Kidney epithelial cell (primary cell): ENCODE measurements at regions not wholly inside any gene's neighbourhood (a gene's known extent, or its start where the extent isn't known, plus 50 kb on each side); places are given as distances from the start of the nearest gene placed in this dataset.

Experiments
- DNase-seq: peaks from one replicate; pipeline ENCODE4 v3.0.0-alpha.2; 2010; ENCODE audit warnings: low read depth
- H3K27me3 ChIP-seq: 2 replicates; pipeline ENCODE4 v1.6.0; 2011; ENCODE audit warnings: low read length; ENCODE audit not compliant: control insufficient read depth, insufficient read depth
- H3K36me3 ChIP-seq: 2 replicates; pipeline ENCODE4 v1.5.1; 2011; ENCODE audit warnings: low read length; ENCODE audit not compliant: control insufficient read depth, insufficient read depth
- H3K4me3 ChIP-seq: 2 replicates; pipeline ENCODE4 v1.5.1; 2011; ENCODE audit warnings: low read depth, mild to moderate bottlenecking, control low read depth, low read length
- TF ChIP-seq, protein P1 (sequence below): IDR thresholded peaks from 2 replicates; pipeline ENCODE4 v1.5.1; 2011; ENCODE audit warnings: mild to moderate bottlenecking, moderate library complexity, low read length, control low read depth, inconsistent platforms; ENCODE audit not compliant: insufficient read depth, poor library complexity, severe bottlenecking

DNA sequence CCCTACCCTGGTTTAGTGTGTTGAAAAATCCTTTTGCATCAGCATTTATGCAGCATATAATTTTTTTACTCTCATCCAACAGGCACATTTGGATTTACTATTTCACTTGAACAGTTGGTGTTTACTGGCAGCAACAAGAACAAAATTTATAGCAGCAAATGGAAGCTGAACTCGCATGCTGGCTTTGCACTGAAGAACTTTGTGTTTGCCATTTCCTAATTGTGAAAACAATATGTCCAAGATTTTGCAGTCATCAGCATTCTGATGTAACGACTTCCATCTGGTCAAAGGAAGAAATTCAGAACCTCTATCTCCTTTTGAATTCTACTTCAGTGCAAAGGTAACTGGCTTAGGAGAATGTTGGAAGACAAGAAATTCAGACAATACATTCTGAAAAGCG is 131.0 kb downstream of the DLEU7 start:
- no peaks in the 10 kb centered on the region for H3K36me3 ChIP-seq
- TF ChIP-seq, protein P1, sequence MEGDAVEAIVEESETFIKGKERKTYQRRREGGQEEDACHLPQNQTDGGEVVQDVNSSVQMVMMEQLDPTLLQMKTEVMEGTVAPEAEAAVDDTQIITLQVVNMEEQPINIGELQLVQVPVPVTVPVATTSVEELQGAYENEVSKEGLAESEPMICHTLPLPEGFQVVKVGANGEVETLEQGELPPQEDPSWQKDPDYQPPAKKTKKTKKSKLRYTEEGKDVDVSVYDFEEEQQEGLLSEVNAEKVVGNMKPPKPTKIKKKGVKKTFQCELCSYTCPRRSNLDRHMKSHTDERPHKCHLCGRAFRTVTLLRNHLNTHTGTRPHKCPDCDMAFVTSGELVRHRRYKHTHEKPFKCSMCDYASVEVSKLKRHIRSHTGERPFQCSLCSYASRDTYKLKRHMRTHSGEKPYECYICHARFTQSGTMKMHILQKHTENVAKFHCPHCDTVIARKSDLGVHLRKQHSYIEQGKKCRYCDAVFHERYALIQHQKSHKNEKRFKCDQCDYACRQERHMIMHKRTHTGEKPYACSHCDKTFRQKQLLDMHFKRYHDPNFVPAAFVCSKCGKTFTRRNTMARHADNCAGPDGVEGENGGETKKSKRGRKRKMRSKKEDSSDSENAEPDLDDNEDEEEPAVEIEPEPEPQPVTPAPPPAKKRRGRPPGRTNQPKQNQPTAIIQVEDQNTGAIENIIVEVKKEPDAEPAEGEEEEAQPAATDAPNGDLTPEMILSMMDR, result no peak
- no peak overlapping the region for H3K4me3 ChIP-seq
- DNase-seq, result no peak
- H3K27me3 ChIP-seq, result no peaks in the 10 kb centered on the region

DNA sequence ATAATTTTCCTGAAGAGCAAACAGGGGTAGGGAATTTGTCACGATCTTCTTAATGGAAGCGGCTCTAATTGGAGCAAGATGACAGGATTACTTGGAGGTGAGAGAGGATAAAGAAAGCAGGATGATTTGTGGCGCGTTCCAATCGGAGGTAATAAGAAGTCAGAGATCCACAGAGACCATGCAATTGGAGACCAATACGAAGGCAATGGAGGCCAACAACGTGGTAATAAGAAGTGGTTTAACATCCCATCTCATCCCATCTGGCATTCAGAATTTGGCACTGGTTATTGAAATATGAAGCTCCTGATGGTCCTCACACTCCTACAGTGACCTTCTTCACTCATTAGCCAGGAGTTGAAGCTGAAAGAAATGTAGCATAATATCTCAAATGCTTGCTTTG is 130.6 kb downstream of the DLEU7 start:
- Histone ChIP-seq H3K27me3 (no peaks in the 10 kb centered on the region), H3K36me3 (no peaks in the 10 kb centered on the region), H3K4me3 (no peak overlapping the region)
- TF ChIP-seq, protein P1, result no peak
- DNase-seq, result no peak

DNA sequence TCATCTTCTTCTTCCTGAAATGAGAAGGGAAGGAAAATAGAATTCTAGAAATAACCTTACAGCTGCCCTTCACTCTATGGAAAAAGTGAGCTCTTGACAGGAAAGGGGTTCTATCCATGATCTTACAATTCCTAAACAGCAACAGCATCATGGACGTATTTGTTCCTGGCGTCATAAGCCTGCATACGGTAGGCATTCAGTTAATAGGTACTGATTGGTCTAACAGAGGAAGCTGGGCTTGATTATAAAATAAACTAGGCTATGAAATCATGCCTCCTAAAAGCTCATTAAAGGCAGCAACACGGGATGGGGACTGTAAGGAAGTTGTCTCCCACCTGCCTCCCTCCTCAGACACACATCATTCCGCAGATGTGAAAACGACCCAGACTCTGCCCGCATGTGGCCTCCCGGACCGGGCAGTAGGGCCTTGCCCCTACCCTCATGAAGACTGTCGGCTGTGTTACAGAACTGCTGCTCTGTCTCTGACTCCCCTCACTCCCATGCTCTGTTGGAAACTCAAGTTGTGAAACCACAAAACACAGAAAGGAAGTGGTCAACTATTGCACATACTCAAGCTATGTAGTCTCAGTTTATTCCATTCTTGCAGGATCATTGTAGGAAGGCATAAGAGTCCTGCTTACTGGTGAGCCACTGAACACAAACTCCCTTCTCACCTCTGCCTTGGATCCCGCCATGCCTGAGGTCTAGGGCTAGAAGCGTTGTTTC is 129.8 kb downstream of the DLEU7 start:
- Histone ChIP-seq H3K36me3 (no peaks in the 10 kb centered on the region), H3K4me3 (no peak overlapping the region), H3K27me3 (no peaks in the 10 kb centered on the region)
- DNase-seq, result peak; percentile 63
- TF ChIP-seq, protein P1, result no peak

DNA sequence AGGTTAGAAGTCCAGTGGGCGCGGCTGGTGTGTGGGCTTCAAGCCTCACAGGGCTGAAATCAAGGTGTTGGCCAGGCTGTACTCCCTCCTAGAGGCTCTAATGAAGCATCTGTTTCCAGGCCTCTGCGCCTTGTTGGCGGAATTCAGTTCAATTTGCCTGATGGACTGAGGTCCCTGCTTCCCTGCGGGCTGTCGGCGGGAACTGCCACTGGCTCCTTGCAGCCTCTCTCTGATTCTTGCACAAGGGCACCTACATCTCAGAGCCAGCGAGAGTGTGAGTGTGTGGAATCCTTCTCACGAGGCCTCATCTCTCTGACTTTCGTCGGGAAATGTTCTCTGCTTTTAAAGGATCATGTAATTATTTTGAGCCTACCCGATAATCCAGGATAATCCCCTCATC is 128.6 kb downstream of the DLEU7 start:
- no peak overlapping the region for H3K4me3 ChIP-seq
- no peaks in the 10 kb centered on the region for H3K36me3 ChIP-seq
- no peaks in the 10 kb centered on the region for H3K27me3 ChIP-seq
- TF ChIP-seq, protein P1, result no peak
- DNase-seq, result no peak

DNA sequence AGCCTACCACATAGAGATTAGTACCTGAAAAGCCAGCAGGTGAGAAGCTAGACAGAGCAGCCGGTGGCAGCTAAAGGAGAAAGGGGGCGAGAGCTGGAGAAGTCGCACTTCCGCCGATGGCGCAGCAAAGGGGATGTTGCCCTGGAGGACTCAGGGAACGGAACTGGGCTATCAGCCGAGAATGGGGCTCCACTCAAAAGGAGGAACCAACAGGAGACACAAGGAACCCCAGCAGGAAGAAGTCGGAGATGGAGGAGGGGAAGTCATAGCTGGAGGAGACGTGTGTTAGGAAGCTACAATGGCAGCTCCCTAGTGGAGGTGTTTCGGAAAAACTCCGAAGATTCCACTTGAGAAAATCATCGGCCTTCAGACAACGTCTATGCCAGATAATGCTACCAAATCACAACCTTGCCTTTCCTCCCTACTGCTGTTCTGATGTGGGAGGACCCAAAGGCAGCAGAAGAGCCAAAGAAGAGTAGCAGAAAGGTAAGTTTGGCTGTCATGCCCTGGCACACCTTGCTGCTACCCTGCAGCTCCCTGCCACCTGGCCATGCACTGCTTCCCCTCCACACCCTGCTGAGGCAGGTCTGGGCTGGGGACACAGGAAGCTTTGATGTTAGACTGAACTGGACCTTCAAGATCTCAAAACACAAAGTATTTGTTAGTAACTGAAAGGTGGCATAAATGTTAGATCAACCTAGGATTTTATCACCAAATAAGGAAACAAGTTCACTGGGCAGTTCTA is 127.9 kb downstream of the DLEU7 start:
- Histone ChIP-seq H3K36me3 (no peaks in the 10 kb centered on the region), H3K27me3 (no peaks in the 10 kb centered on the region), H3K4me3 (no peak overlapping the region)
- DNase-seq, result no peak
- TF ChIP-seq, protein P1, result no peak
